ENCODE measurements at regions not wholly inside any gene's neighbourhood (a gene's known extent, or its start where the extent isn't known, plus 50 kb on each side); places are given as distances from the start of the nearest gene placed in this dataset.

DNA sequence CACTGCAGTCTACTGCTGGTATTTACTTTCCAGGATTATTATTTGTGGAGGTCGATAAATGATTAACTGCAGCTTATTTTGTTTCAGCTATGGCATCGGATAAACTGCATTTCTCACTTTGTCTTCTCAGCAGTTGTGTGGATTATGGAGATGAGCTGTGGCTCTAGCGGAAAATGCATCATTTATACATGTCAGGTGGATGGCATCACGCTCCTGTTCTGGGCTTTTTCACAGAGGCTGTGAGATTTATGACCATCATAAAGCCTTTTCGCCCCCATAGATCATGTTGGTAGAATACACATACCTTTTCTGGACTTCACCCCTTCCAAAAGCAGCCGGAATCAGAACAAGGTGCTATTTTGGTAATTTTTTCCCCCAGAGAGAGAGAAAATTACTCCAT lies 118.8 kb upstream of the MAGEB18 start:
- H3K9me1 ChIP-seq (ENCODE audit: insufficient read depth, low read length): no peaks in the 10 kb centered on the region
- ATAC-seq (ENCODE audit: low read depth) (no peak), DNase-seq (no peak)
- H2BK20ac ChIP-seq (ENCODE audit: low read depth, low read length): no peak overlapping the region
- H4K5ac ChIP-seq (ENCODE audit: low read depth, low read length): no peak overlapping the region
- no peak overlapping the region for H4K8ac ChIP-seq (ENCODE audit: low read depth in 2 of 2, low read length in 2 of 2)
- H3K79me1 ChIP-seq (ENCODE audit: low read depth in 1 of 2, low read length in 2 of 2): no peaks in the 10 kb centered on the region
- no peak overlapping the region for H3K18ac ChIP-seq (ENCODE audit: low read depth, low read length)
- dilution Hi-C loops (cut with HindIII; ENCODE audit: low sequenced_read_pairs, unreplicated experiment): no loop called here
- ChIA-PET CTCF (no interaction called here), POLR2A (ENCODE audit: unreplicated experiment) (no interaction called here)
- H2BK120ac ChIP-seq (ENCODE audit: low read depth, low read length): no peak overlapping the region
- H3K36me3 ChIP-seq (ENCODE audit: control insufficient read depth, insufficient read depth, low read length): no peaks in the 10 kb centered on the region
- H4K20me1 ChIP-seq (ENCODE audit: insufficient read depth, low read length): no peaks in the 10 kb centered on the region
- no TSS peak for BruUV-seq (replicated peaks)
- H4K91ac ChIP-seq (ENCODE audit: insufficient read depth, low read depth, low read length): no peak overlapping the region
- H2BK15ac ChIP-seq (ENCODE audit: low read depth, low read length): no peak overlapping the region
- H2AFZ ChIP-seq (replicated peaks; ENCODE audit: low read length, poor library complexity): no peak overlapping the region
- no peak for TF ChIP-seq MAZ (IDR thresholded peaks at IDR 0.05; ENCODE audit: borderline replicate concordance, low read depth, low read length)
- no peak for TF ChIP-seq CEBPB (IDR thresholded peaks at IDR 0.05; ENCODE audit: low read depth, low read length)
- TF ChIP-seq POLR2A (IDR thresholded peaks at IDR 0.05; ENCODE audit: low read depth, low read length): no peak
- TF ChIP-seq BHLHE40 (IDR thresholded peaks at IDR 0.05; ENCODE audit: low read depth, low read length): no peak
- TF ChIP-seq NFE2L2 (IDR thresholded peaks at IDR 0.05; ENCODE audit: low read depth, low read length): no peak
- TF ChIP-seq RAD21 (IDR thresholded peaks at IDR 0.05; ENCODE audit: low read length): no peak
- TF ChIP-seq, protein P1, sequence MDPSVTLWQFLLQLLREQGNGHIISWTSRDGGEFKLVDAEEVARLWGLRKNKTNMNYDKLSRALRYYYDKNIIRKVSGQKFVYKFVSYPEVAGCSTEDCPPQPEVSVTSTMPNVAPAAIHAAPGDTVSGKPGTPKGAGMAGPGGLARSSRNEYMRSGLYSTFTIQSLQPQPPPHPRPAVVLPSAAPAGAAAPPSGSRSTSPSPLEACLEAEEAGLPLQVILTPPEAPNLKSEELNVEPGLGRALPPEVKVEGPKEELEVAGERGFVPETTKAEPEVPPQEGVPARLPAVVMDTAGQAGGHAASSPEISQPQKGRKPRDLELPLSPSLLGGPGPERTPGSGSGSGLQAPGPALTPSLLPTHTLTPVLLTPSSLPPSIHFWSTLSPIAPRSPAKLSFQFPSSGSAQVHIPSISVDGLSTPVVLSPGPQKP (IDR thresholded peaks at IDR 0.05; ENCODE audit: borderline replicate concordance, low read depth, low read length): no peak
- TF ChIP-seq RFX5 (IDR thresholded peaks at IDR 0.05; ENCODE audit: low read depth, low read length): no peak
- no peak for TF ChIP-seq MAFK (IDR thresholded peaks at IDR 0.05; ENCODE audit: low read depth, low read length)
- TF ChIP-seq, protein P2, sequence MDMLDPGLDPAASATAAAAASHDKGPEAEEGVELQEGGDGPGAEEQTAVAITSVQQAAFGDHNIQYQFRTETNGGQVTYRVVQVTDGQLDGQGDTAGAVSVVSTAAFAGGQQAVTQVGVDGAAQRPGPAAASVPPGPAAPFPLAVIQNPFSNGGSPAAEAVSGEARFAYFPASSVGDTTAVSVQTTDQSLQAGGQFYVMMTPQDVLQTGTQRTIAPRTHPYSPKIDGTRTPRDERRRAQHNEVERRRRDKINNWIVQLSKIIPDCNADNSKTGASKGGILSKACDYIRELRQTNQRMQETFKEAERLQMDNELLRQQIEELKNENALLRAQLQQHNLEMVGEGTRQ (IDR thresholded peaks at IDR 0.05; ENCODE audit: low read depth, low read length): no peak
- TF ChIP-seq, protein P3, sequence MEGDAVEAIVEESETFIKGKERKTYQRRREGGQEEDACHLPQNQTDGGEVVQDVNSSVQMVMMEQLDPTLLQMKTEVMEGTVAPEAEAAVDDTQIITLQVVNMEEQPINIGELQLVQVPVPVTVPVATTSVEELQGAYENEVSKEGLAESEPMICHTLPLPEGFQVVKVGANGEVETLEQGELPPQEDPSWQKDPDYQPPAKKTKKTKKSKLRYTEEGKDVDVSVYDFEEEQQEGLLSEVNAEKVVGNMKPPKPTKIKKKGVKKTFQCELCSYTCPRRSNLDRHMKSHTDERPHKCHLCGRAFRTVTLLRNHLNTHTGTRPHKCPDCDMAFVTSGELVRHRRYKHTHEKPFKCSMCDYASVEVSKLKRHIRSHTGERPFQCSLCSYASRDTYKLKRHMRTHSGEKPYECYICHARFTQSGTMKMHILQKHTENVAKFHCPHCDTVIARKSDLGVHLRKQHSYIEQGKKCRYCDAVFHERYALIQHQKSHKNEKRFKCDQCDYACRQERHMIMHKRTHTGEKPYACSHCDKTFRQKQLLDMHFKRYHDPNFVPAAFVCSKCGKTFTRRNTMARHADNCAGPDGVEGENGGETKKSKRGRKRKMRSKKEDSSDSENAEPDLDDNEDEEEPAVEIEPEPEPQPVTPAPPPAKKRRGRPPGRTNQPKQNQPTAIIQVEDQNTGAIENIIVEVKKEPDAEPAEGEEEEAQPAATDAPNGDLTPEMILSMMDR (conservative IDR thresholded peaks at IDR 0.05; ENCODE audit: low read depth, low read length): no peak
- TF ChIP-seq MXI1 (IDR thresholded peaks at IDR 0.05; ENCODE audit: borderline replicate concordance, low read depth, low read length): no peak
- no peak for TF ChIP-seq CHD1 (IDR thresholded peaks at IDR 0.05; ENCODE audit: low read depth, low read length)
- TF ChIP-seq FOS (IDR thresholded peaks at IDR 0.05; ENCODE audit: low read depth, low read length): no peak
- TF ChIP-seq SMC3 (IDR thresholded peaks at IDR 0.05; ENCODE audit: low read depth, low read length): no peak
- no peak for TF ChIP-seq RCOR1 (IDR thresholded peaks at IDR 0.05; ENCODE audit: insufficient replicate concordance, low read length)
- H3K4ac ChIP-seq (ENCODE audit: low read depth, low read length): no peak overlapping the region
- in situ Hi-C loops (cut with MboI; ENCODE audit: low sequenced_read_pairs): no loop called here
- intact Hi-C loops (cut with micrococcal nuclease): no loop called here
- H3K14ac ChIP-seq (replicated peaks; ENCODE audit: low read depth, low read length): no peak overlapping the region
- H3K4me2 ChIP-seq (ENCODE audit: low read depth, low read length): no peak overlapping the region
- no peak overlapping the region for H3K4me3 ChIP-seq (ENCODE audit: insufficient read depth, low read depth, low read length)
- no peaks in the 10 kb centered on the region for H3K27me3 ChIP-seq (ENCODE audit: control insufficient read depth, insufficient read depth, low read length)
- H3K4me1 ChIP-seq (ENCODE audit: control insufficient read depth, insufficient read depth, low read length): no peaks in the 10 kb centered on the region
- no peaks in the 10 kb centered on the region for H3K9me3 ChIP-seq (ENCODE audit: control insufficient read depth, insufficient read depth, low read length)
- no peak overlapping the region for H3K9ac ChIP-seq (ENCODE audit: low read depth, low read length)
- H3K23ac ChIP-seq (ENCODE audit: low read depth, low read length): no peak overlapping the region
- H2BK5ac ChIP-seq (ENCODE audit: low read depth, low read length, poor library complexity, severe bottlenecking): no peak overlapping the region
- H2AK5ac ChIP-seq (ENCODE audit: low read depth, low read length): no peak overlapping the region
- no peak overlapping the region for H2AK9ac ChIP-seq (replicated peaks; ENCODE audit: low read depth, low read length, poor library complexity)
- no peak overlapping the region for H3K56ac ChIP-seq (ENCODE audit: extremely low read depth, insufficient read depth, low read length)
- WGBS, 2 experiments (ENCODE audit: extremely low coverage in 2 of 2, insufficient read length in 1 of 2): no CpG with 5 or more reads among the region's 6 CpGs
- no peak overlapping the region for H3K27ac ChIP-seq (ENCODE audit: insufficient read depth, low read length)

Measured in IMR-90 (cell line).